Esophagus squamous epithelium (tissue), 5 donors: ENCODE measurements at regions not wholly inside any gene's neighbourhood (a gene's known extent, or its start where the extent isn't known, plus 50 kb on each side); places are given as distances from the start of the nearest gene placed in this dataset.
"Not testable (repeated sequence)": the region's sequence is repeated elsewhere in the genome, so short reads cannot be mapped to it uniquely, and the experiment has no call there.

Experiments
- DNase-seq: peaks from one replicate; lab custom pipeline; 2025; lab: John Stamatoyannopoulos, UW
- H3K27ac ChIP-seq, 4 donors: fragments of 200-600 bp; sonication (generic); one replicate each; pipeline ENCODE4 v1.5.1; 2016 to 2019; ENCODE audit warnings: mild to moderate bottlenecking in 1 of 4
- H3K27me3 ChIP-seq, 4 donors: fragments of 200-600 bp; sonication (generic); 1 replicate in 3 of 4; 2 replicates in 1 of 4; pipeline versions ENCODE4 v1.5.1 to v1.6.0; 2017 to 2021; ENCODE audit warnings: antibody characterized with exemption in 1 of 4
- H3K36me3 ChIP-seq, 3 donors: fragments of 200-600 bp; sonication (generic); one replicate each; pipeline ENCODE4 v1.5.1; 2016 to 2019
- H3K4me1 ChIP-seq, 3 donors: fragments of 200-600 bp; sonication (generic); one replicate each; pipeline ENCODE4 v1.5.1; 2017 to 2019
- H3K4me3 ChIP-seq, 4 donors: fragments of 200-600 bp; sonication (generic); 1 replicate in 3 of 4; 2 replicates in 1 of 4; pipeline ENCODE4 v1.5.1; 2016 to 2019; ENCODE audit warnings: mild to moderate bottlenecking in 2 of 4, moderate library complexity in 1 of 4
- H3K9me3 ChIP-seq, 3 donors: fragments of 200-600 bp; sonication (generic); one replicate each; pipeline ENCODE4 v1.5.1; 2016 to 2019
- POLR2A ChIP-seq, 4 donors: fragments of 450-650 bp; IDR thresholded peaks; one replicate each; pipeline ENCODE4 v1.6.1; 2017; ENCODE audit warnings: antibody characterized with exemption in 4 of 4, mild to moderate bottlenecking in 4 of 4, moderate library complexity in 3 of 4
- WGBS, 2 donors: methylation state at CpG; one replicate each; pipeline ENCODE4 v1.1.5; 2018; 5-methylcytosine and 5-hydroxymethylcytosine counted together
- intact Hi-C: fragments of 100-400 bp; cut with DNase I; formaldehyde crosslinking; loops from one replicate; pipeline ENCODE4 v1.15.0; 2022
- TF ChIP-seq, protein P1 (sequence below), 6 experiments: fragments of 450-650 bp in 4 of 6; fragments of 200-600 bp in 2 of 6; sonication (generic) in 2 of 6; IDR thresholded peaks; one replicate each; pipeline ENCODE4 v1.5.1; 2016 to 2019; ENCODE audit warnings: antibody characterized with exemption in 6 of 6, mild to moderate bottlenecking in 4 of 6, moderate library complexity in 4 of 6
- donor health status: DM: yes; HTN: yes; CAD: no.

GRCh38 chr1:185540295-185540694 is 193.9 kb upstream of the HMCN1 start:
- no peaks in the 10 kb centered on the region for H3K36me3 ChIP-seq
- H3K27ac ChIP-seq = no peak overlapping the region
- no peak for DNase-seq
- no peak overlapping the region for H3K4me3 ChIP-seq
- H3K9me3 ChIP-seq = no peaks in the 10 kb centered on the region
- 87 to 96% methylated on average over 5 of the region's 5 CpGs for WGBS, 2 donors
- TF ChIP-seq, protein P1, sequence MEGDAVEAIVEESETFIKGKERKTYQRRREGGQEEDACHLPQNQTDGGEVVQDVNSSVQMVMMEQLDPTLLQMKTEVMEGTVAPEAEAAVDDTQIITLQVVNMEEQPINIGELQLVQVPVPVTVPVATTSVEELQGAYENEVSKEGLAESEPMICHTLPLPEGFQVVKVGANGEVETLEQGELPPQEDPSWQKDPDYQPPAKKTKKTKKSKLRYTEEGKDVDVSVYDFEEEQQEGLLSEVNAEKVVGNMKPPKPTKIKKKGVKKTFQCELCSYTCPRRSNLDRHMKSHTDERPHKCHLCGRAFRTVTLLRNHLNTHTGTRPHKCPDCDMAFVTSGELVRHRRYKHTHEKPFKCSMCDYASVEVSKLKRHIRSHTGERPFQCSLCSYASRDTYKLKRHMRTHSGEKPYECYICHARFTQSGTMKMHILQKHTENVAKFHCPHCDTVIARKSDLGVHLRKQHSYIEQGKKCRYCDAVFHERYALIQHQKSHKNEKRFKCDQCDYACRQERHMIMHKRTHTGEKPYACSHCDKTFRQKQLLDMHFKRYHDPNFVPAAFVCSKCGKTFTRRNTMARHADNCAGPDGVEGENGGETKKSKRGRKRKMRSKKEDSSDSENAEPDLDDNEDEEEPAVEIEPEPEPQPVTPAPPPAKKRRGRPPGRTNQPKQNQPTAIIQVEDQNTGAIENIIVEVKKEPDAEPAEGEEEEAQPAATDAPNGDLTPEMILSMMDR (IDR thresholded peaks at IDR 0.05) = no peak
- TF ChIP-seq POLR2A (IDR thresholded peaks at IDR 0.05) = no peak
- peaks cover 0 to 2% (median 0%) of the 10 kb centered on the region in 3 donors for H3K4me1 ChIP-seq
- H3K27me3 ChIP-seq = no peaks in the 10 kb centered on the region
- intact Hi-C loops = no loop called here

GRCh38 chr1:185539277-185539943 is 194.8 kb upstream of the HMCN1 start:
- WGBS, 2 donors = 78 to 89% methylated on average over 10 of the region's 10 CpGs
- intact Hi-C loops = no loop called here
- Histone ChIP-seq H3K36me3 (no peaks in the 10 kb centered on the region), H3K27me3 (no peaks in the 10 kb centered on the region), H3K4me1 (peaks cover 0 to 10% (median 0%) of the 10 kb centered on the region in 3 donors), H3K27ac (no peak overlapping the region), H3K4me3 (no peak overlapping the region), H3K9me3 (no peaks in the 10 kb centered on the region)
- DNase-seq = no peak
- TF ChIP-seq, protein P1 (IDR thresholded peaks at IDR 0.05) = no peak
- TF ChIP-seq POLR2A (IDR thresholded peaks at IDR 0.05) = no peak

- H3K9me3 ChIP-seq, H3K36me3 ChIP-seq, H3K27me3 ChIP-seq, H3K27ac ChIP-seq, DNase-seq, H3K4me3 ChIP-seq, intact Hi-C loops: not testable (repeated sequence)
- 72 to 88% methylated on average over 16 of the region's 16 CpGs for WGBS, 2 donors
- H3K4me1 ChIP-seq = peaks cover 0 to 10% (median 0%) of the 10 kb centered on the region in 3 donors
These were observed 195.8 kb upstream of the HMCN1 start for GRCh38 chr1:185538309-185538898.

GRCh38 chr1:185537596-185537995 is 196.6 kb upstream of the HMCN1 start:
- 86 to 96% methylated on average over 2 of the region's 2 CpGs for WGBS, 2 donors
- intact Hi-C loops = no loop called here
- Histone ChIP-seq H3K4me3 (no peak overlapping the region), H3K27me3 (no peaks in the 10 kb centered on the region), H3K9me3 (no peaks in the 10 kb centered on the region), H3K4me1 (peaks cover 0 to 10% (median 0%) of the 10 kb centered on the region in 3 donors), H3K36me3 (no peaks in the 10 kb centered on the region), H3K27ac (no peak overlapping the region)
- no peak for TF ChIP-seq POLR2A (IDR thresholded peaks at IDR 0.05)
- TF ChIP-seq, protein P1 (IDR thresholded peaks at IDR 0.05) = no peak
- DNase-seq = no peak

GRCh38 chr1:185536165-185536920 is 197.8 kb upstream of the HMCN1 start:
- TF ChIP-seq POLR2A (IDR thresholded peaks at IDR 0.05) = no peak
- TF ChIP-seq, protein P1 (IDR thresholded peaks at IDR 0.05) = no peak
- Histone ChIP-seq H3K36me3 (no peaks in the 10 kb centered on the region), H3K27ac (no peak overlapping the region), H3K27me3 (no peaks in the 10 kb centered on the region), H3K9me3 (no peaks in the 10 kb centered on the region), H3K4me3 (no peak overlapping the region), H3K4me1 (peaks cover 0 to 10% (median 0%) of the 10 kb centered on the region in 3 donors)
- 70 to 94% methylated on average over 3 of the region's 3 CpGs for WGBS, 2 donors
- DNase-seq = no peak
- intact Hi-C loops = no loop called here
